NCI-H1417 treated with DMSO at 0.1 percent for 48 hours (cell line): ENCODE measurements at regions not wholly inside any gene's neighbourhood (a gene's known extent, or its start where the extent isn't known, plus 50 kb on each side); places are given as distances from the start of the nearest gene placed in this dataset.
"Not testable (repeated sequence)": the region's sequence is repeated elsewhere in the genome, so short reads cannot be mapped to it uniquely, and the experiment has no call there.

Experiments
- DNase-seq: peaks from one replicate; lab custom pipeline; 2025; lab: John Stamatoyannopoulos, UW

DNA sequence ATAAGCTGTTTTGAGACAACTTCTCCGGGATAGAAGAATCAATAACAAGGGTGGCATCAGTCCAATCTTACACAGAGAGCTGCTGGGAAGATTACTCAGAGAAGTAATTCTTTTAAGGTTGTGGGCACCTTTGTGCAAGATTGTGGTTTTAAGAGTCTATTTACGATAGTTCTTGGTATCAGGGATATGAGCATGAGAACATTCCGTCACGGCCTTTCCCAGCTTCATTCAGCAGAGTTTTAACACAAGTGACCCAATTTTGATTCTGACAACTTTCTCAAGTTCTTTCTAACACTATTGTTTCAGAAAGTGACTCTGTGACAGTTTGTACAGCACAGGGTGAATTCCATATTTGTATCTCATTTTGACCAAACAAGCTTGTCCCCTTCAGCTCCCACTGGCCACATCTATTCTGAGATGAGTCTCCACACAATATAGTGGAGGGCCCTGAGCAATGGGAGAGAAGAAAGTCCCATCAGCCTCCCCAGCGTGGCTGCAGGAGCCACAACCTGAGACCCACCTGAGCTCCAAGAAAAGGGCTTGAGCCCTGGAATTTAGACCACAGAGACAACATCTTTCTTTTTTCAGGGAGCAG lies 869.2 kb downstream of the TMEM121 start:
- no peak for DNase-seq

DNA sequence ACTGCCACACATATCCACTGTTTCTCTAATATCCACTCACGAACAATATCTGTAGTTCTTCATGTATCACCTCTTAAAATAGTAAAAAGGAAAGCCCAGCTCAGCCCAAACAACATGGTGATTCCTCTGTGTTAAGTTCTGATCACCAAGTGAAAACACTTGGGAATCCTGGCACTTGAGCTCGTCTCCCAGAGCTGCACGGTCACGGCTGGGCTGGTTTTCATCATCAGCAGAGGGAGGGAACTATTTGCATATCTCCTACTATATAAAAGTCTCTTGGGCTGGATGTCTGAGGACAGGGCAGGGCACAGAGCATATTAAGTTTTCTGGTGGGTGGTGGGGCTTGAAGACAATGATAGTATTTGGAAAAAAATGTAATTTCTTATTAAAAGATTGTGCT lies 870.6 kb downstream of the TMEM121 start:
- no peak for DNase-seq

DNA sequence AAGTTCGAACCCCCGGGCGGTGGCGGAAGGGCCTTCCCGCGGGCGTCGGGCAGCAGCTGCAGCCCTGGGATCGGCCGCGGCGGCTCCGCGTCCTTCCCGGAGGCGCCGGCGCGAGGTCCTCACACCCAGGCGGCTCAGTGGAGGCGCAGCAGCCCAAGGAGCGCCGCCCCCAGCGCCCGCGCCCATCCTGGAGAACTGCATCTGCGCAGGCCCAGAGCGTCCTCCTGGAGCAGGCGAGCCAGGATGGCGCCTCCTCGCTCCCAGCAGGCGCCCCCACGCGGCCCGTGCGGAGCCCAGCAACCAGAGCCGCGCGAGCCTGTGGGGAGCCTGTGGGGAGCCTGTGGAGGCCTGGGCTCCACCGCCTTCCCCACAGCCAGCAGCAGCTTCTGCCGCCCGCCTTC lies 872.5 kb downstream of the TMEM121 start:
- DNase-seq, result not testable (repeated sequence)

DNA sequence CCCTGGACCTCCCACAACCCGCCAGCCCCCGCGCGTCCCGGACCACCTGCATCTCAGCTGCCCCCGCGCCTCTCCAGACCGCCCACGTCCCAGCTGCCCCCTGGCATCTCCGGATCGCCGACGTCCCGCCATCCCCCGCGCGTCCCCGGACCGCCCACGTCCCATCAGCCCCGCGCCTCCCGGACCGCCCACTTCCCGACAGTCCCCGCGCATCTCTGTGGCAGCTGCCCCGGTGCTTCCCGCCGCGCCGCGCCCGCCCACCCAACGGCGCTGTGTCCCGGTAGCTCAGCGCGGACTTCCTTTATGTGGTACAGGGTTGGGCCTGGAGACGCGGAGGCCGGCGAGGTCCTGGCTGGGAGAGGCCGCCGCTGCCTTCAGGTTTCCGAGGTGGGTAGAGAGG lies 874.9 kb downstream of the TMEM121 start:
- DNase-seq, result not testable (repeated sequence)

DNA sequence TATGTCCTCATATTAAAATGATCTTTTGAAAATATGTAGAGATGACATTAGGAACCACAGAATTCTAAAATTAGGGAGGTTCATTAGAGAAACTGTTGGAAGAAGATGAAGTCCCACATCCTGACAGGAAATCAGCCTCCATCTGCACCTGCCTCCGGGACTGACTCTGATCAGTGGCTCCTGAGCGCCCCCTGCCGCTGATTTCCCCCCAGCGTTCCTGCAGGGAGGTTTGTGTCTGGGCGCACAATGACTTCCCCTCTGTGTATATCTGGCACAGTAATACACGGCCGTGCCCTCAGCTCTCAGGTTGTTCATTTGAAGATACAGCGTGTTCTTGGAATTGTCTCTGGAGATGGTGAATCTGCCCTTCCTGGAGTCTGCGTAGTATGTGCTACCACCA lies 883.8 kb downstream of the TMEM121 start:
- DNase-seq, result not testable (repeated sequence)

DNA sequence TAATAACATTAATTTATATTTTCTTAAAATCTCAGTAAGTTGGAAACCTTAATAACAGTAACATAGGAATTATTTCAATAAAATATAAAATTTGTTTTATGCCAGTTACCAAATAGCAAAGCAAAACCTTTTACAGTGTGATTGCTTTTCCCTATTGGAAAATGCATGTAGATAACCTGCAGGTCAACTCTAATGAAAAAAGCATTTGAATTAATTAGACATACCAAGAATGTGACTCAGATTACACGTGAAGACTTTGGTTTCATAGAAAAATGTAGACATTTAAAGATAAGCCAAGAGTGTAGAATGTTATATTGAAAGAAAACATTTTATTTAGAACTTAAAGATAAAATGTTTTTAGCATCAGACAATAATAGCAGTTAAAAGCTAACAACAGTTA lies 888.1 kb downstream of the TMEM121 start:
- DNase-seq, result no peak

DNA sequence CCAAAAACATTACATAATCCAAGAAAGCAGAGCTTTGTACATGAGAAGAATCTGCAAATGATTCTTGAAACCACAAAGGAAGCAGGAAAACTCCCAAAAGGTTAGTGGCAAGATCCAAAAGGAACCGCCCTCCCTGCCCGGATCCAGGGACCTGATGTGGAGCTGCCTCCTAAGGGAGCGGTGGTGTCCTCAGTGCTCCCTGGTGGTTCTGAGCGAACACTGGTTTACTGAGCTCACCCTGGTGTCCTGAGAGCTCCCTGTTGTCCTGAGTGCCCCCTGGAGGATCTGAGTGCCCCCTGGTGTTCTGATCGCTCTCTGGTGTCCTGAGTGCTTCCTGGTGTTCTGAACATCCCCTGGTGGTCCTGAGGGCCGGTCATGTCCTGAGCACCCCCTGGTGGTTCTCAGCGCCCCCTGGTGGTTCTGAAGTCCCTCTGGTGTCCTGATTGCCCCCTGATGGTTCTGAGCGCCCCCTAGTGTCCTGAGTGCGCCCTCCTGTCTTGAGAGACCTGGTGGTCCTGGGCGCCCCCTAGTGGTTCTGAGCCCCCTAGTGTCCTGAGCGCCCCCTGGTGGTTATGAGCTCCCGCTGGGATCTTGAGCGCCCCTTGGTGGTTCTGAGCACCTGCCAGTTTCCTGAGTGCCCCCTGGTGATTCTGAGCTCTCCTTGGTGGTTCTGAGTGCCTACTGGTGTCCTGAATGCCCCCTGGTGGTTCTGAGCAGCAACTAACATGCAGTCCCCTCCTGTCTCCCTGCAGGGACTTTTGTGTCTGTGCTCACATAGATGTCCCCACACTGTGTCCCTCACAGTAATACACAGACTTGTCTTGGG lies 891.1 kb downstream of the TMEM121 start:
- no peak for DNase-seq

DNA sequence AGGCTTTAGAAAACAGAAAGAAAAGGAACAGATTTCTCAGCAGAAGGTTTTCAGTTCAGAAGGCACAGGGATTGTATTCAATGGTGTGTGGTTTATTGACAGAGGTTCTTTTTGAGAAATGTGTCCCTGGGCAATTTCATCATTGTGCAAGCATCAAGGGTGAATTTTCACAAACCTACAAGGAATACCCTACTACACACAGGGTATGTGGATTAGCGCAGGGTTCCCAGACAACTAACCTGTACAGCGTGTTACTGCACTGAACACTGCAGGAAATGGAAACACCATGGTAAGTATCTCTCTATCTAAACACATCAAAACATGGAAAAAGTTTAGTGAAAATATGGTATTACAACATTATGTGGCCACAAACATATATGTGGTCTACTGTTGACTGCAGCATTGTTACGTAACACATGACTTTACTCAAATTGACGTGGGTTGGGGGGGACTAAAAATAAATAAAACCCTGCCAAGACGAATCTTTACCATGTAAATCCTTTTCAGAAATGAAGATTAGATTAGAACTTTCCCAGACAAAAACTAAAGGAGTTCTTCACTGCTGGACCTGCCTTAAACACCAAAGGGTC lies 893.1 kb downstream of the TMEM121 start:
- DNase-seq, result no peak

DNA sequence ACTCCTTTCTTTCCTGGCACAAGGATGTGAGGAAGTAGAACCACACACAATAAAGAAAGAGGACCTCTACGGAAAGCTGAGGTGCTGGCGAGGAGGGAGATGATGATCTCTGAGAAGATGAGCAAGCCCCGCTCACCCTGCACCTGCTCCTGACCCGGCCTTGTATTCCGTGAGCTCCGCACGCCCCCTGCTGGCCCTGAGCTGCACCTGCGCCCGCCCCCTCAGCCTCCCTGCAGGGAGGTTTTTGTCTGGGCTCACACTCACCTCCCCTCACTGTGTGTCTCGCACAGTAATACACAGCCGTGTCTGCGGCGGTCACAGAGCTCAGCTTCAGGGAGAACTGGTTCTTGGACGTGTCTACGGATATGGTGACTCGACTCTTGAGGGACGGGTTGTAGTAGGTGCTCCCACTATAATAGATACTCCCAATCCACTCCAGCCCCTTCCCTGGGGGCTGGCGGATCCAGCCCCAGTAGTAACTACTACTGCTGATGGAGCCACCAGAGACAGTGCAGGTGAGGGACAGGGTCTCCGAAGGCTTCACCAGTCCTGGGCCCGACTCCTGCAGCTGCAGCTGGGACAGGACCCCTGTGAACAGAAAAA lies 895.1 kb downstream of the TMEM121 start:
- not testable (repeated sequence) for DNase-seq

DNA sequence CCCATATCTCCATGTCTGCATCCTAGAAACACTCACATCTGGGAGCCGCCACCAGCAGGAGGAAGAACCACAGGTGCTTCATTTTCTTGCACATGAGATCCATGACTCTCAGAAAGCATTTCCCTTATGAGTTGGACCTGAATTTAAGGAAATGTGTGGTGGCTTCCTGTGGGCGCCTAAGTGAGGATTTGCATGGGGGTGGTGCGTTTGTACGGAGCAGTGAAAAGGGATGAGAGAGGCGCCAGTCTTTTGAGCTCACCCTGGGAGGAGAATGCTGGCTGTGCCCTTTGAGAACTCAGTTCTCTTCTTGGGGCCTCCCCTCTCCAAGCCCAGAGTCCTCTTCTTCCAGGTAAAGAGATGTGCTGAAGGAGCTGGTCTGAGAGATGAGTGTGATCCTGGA lies 895.7 kb downstream of the TMEM121 start:
- DNase-seq, result no peak

DNA sequence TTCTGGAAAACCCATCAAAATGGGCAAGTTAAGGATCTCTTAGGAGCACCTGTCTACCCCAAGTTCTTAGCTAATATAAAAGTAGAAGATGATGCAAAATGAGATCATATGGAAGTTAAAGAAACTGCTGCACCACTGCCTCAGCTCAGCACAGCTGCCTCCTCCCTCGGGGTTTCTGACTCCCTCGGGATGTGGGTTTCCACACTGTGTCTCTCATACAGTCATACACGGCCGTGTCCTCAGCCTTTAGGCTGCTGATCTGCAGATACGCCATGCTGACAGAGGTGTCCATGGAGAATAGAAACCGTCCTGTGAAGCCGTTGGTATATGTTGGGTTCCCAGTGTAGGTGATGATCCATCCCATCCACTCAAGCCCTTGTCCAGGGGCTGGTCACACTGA lies 898.8 kb downstream of the TMEM121 start:
- DNase-seq, result not testable (repeated sequence)

DNA sequence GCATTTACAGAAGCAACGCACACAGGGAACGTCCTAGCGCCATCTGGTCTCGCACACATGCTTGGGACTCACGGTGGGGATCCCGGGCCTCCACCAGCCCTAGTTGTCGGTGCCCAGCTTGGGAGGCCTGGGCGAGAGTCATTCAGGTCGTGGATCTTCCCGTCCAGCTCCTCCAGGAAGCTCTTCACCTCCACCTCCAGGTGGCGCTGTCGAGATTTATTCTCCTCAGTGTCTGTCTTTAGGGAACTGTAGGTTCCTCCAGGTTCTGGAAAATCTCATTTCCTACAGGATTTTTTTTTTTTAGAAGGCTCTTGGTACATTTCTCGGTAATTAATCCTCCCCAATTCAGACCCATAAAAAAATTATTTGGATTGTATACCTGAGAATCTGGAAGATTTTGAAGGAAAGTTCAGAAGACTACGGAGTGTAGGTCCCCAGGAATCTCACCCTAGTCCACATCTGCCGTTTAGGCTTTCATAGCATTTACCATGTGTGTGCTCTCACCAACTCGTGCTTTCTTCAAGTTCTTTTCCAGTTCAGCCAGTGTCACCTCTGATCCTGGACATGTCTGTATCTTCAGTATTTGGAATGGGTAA lies 910.0 kb downstream of the TMEM121 start:
- no peak for DNase-seq

DNA sequence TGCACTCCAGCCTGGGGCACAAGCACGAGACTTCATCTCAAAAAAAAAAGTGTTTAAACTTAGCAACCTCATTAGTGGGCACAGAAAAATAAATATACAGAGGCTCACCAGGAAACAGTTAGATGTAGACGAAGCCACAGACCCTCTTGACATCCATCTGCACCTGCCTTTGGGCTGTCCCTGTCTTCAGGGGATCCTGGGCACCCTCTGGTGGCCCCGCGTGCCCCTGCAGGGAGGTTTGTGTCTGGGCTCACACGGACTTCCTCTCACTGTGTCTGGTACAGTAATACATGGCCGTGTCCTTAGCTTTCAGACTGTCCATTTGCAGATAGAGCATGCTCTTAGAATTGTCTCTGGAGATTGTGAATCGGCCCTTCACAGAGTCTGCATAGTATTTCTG lies 916.5 kb downstream of the TMEM121 start:
- DNase-seq, result no peak

DNA sequence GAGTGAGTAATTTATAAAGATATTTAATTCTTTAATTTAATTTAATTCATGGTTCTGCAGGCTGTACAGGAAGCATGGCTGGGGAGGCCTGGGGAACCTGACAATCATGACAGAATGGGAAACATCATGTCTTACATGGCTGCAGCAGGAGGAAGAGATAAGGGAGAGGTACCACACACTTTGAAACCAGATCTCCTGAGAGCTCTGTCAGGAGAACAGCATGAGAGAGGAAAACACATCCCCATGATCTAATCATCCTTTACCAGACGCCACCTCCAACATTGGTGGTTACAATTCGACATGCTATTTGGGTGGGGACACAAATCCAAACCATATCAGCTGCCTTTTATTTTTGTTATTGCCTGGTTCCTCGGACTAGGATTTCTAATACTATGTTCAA lies 928.6 kb downstream of the TMEM121 start:
- no peak for DNase-seq

DNA sequence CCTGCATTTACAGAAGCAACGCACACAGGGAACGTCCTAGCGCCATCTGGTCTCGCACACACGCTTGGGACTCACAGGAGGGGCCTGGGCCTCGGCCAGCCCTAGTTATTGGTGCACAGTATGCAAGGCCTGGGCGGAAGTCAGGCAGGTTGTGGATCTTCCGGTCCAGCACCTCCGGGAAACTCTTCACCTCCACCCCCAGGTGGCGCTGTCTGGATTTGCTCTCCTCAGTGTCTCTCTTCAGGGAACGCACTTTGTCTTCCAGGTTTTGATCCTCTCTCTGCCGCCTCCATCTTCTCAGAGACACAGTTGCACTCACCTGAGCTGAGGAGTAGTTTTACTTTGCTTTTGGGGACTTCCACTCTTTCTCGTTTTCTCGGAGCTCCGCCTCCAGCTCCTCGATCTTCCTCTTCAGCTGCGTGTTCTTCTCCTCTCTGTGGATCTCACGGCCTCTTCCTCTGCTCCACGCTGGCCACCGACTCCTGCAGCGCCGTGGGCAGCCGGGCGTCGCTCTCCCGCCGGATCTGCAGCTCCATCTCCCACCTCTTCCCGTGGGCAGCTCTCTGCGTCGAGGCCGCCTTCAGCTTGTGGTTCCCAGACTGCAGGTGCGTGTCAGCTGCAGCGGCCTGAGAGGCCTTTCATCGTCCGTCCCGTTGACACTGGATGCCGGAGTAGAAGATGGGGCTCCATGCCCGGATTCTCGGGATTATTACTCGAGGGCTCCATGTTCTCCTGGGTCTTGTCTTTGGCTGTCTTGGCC lies 933.8 kb downstream of the TMEM121 start:
- no peak for DNase-seq

DNA sequence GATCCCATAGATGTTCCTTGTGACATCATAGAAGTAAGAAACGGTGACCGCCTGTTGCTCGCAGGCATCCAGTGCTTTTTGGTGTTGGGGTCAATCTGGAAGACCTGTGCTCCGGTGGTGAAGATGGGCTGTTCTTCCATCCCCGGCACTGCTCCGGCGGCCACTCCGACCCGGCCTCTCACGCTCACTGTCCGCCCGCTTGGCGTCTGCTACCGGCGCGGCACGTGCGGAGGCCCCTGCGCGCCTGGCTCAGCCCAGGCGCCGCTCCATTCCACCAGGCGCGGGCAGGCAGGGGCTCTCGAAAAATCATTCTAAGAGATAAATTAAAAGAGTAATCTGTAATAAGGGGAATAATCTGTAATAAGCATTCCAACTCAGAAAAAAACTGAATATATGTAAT lies 934.5 kb downstream of the TMEM121 start:
- DNase-seq, result no peak

DNA sequence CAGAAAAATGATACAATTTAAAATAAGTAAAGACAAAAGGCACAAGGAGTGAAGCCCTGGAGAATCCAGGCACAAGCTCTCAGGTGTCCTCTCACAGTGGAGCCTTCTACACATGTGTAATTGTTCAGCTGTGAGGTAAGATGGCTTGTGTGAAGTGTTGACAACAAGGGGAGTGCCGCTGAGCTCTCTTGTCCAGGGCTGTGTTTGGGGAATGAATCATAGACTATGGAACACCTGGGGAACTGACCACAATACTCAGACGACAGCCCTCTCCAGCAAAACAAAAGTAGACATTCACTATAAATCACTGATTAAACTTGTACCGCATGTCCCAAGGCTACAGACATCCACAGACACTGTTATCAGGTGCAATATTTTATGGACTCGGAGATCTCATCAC lies 940.1 kb downstream of the TMEM121 start:
- not testable (repeated sequence) for DNase-seq

DNA sequence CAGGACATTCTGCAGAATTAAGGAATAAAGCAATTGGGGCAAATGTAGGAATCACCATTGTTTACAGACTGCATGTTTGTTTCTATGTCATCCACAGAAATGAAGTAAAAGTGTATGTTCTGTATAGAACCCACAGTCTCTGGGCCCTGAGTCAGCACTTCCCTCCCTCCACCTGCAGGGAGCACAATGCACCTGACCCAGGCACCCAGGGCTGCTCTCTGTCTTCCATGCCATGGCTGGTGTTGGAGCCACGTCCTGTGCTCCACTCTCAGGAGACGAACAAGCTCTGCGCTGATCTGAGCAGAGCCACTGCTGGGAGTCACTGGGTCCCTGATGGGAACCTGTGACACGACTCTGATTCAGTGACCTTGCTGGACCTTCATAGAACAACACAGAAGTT lies 942.5 kb downstream of the TMEM121 start:
- not testable (repeated sequence) for DNase-seq

DNA sequence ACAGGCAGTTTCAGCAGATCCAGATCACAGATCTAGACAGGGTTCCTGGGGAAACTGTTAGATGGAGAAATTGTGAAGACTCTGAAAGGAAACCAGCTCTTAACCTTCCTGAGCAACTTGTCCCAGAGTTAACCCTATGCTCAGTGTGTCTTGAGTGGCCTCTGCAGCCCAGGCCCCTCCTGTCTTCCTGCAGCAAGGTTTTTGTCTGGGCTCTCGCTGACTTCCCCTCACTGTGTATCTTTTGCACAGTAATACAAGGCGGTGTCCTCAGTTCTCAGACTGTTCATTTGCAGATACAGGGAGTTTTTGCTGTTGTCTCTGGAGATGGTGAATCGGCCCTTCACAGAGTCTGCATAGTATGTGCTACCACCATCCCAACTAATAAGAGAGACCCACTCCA lies 943.6 kb downstream of the TMEM121 start:
- DNase-seq, result not testable (repeated sequence)

DNA sequence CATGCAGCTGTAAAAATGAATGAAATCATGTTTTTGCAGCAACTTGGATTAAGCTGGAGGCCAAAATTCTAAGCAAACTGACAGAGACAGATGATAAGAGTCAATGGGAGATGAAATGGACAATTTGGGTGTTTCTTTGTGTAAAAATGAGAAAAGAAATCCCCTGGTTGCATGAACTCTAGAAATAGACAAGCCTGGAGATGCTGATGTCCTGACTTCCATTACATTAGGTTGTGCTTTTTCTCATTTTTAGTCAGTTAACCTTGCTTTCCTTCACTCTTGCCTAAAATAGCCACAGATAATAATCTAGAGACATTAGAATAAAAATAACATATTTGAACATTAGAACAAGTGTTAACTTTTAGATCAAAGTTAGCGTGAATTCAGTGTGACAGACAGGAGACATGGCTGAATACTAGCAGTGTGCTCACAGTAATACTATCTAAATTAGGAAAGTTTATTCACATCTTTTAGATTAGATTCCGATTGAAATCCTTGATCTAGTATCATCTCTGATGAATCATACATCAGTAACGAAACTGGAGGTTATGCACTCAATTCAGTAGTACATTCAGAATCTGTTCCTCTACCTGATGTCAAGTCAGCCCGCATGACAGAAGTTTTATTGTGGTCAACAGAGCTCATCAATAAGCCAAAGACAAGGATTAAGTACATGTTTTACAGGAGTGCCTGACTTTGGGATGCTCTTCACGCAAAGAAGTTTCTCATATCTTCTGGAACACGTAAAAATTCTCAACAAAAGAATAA lies 948.1 kb downstream of the TMEM121 start:
- DNase-seq, result not testable (repeated sequence)

DNA sequence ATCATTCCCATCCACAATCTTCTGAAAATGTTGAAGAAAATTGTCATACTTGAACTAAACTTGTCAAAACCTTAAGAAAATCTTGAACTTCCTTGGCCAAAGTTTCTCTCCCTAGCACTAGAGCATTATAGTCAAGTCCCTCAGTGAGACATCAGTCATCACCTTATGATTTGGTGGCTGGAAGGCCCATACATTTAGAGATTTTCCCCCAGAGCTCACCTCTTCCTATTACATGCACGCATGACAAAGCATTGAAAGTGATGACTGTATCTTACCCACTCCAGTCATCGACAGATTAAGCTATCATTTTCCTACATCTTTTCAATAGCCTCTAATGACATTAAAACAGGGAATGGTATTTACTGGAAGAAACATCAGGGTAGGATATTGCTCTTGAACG lies 948.8 kb downstream of the TMEM121 start:
- DNase-seq, result not testable (repeated sequence)
